ENCODE measurements at regions not wholly inside any gene's neighbourhood (a gene's known extent, or its start where the extent isn't known, plus 50 kb on each side); places are given as distances from the start of the nearest gene placed in this dataset.

GRCh38 chr3:1828519-1828918, 270.1 kb upstream of the CNTN4 start:
- H3K4me1 ChIP-seq (replicated peaks) = no peaks in the 10 kb centered on the region
- WGBS = 100% methylated on average over 1 of the region's 1 CpG
- no peak overlapping the region for H3K27ac ChIP-seq
- TF ChIP-seq CTCF (IDR thresholded peaks at IDR 0.05) (no peak), POLR2AphosphoS5 (IDR thresholded peaks at IDR 0.05) (no peak), POLR2A (IDR thresholded peaks at IDR 0.05) (no peak)
- no peaks in the 10 kb centered on the region for H3K9me3 ChIP-seq
- no peak overlapping the region for H3K4me3 ChIP-seq
- DNase-seq (ENCODE audit: low spot score) = no peak
- no peaks in the 10 kb centered on the region for H3K27me3 ChIP-seq (replicated peaks; ENCODE audit: insufficient read depth)
- no peaks in the 10 kb centered on the region for H3K36me3 ChIP-seq
- intact Hi-C loops (cut with DNase I) = no loop called here

- no peak for TF ChIP-seq CTCF (IDR thresholded peaks at IDR 0.05)
- TF ChIP-seq POLR2AphosphoS5 (IDR thresholded peaks at IDR 0.05) = no peak
- TF ChIP-seq POLR2A (IDR thresholded peaks at IDR 0.05) = no peak
- DNase-seq (ENCODE audit: low spot score) = no peak
- H3K27me3 ChIP-seq (replicated peaks; ENCODE audit: insufficient read depth) = no peaks in the 10 kb centered on the region
- WGBS = 45% methylated on average over 3 of the region's 3 CpGs
- H3K4me1 ChIP-seq (replicated peaks) = no peaks in the 10 kb centered on the region
- no peak overlapping the region for H3K4me3 ChIP-seq
- H3K9me3 ChIP-seq = no peaks in the 10 kb centered on the region
- H3K36me3 ChIP-seq = no peaks in the 10 kb centered on the region
- no peak overlapping the region for H3K27ac ChIP-seq
- intact Hi-C loops (cut with DNase I) = no loop called here
These were observed 267.8 kb upstream of the CNTN4 start for GRCh38 chr3:1830851-1831250.

GRCh38 chr3:1832395-1832794, 266.3 kb upstream of the CNTN4 start:
- Histone ChIP-seq H3K4me3 (no peak overlapping the region), H3K27ac (no peak overlapping the region), H3K27me3 (replicated peaks; ENCODE audit: insufficient read depth) (no peaks in the 10 kb centered on the region), H3K4me1 (replicated peaks) (no peaks in the 10 kb centered on the region), H3K9me3 (no peaks in the 10 kb centered on the region), H3K36me3 (no peaks in the 10 kb centered on the region)
- WGBS = 94% methylated on average over 3 of the region's 3 CpGs
- intact Hi-C loops (cut with DNase I) = no loop called here
- TF ChIP-seq CTCF (IDR thresholded peaks at IDR 0.05) (no peak), POLR2AphosphoS5 (IDR thresholded peaks at IDR 0.05) (no peak), POLR2A (IDR thresholded peaks at IDR 0.05) (no peak)
- DNase-seq (ENCODE audit: low spot score) = no peak

GRCh38 chr3:1843111-1843510, 255.6 kb upstream of the CNTN4 start:
- no peaks in the 10 kb centered on the region for H3K27me3 ChIP-seq (replicated peaks; ENCODE audit: insufficient read depth)
- no peaks in the 10 kb centered on the region for H3K36me3 ChIP-seq
- no peak overlapping the region for H3K4me3 ChIP-seq
- no peak for DNase-seq (ENCODE audit: low spot score)
- TF ChIP-seq CTCF (IDR thresholded peaks at IDR 0.05) (no peak), POLR2AphosphoS5 (IDR thresholded peaks at IDR 0.05) (no peak), POLR2A (IDR thresholded peaks at IDR 0.05) (no peak)
- no peaks in the 10 kb centered on the region for H3K9me3 ChIP-seq
- intact Hi-C loops (cut with DNase I) = no loop called here
- H3K4me1 ChIP-seq (replicated peaks) = no peaks in the 10 kb centered on the region
- 66% methylated on average over 6 of the region's 6 CpGs for WGBS
- no peak overlapping the region for H3K27ac ChIP-seq

GRCh38 chr3:1847571-1847970, 251.1 kb upstream of the CNTN4 start:
- no peak for TF ChIP-seq POLR2AphosphoS5 (IDR thresholded peaks at IDR 0.05)
- TF ChIP-seq POLR2A (IDR thresholded peaks at IDR 0.05) = no peak
- TF ChIP-seq CTCF (IDR thresholded peaks at IDR 0.05) = no peak
- Histone ChIP-seq H3K27me3 (replicated peaks; ENCODE audit: insufficient read depth) (no peaks in the 10 kb centered on the region), H3K36me3 (no peaks in the 10 kb centered on the region), H3K4me3 (no peak overlapping the region), H3K27ac (no peak overlapping the region), H3K9me3 (no peaks in the 10 kb centered on the region), H3K4me1 (replicated peaks) (no peaks in the 10 kb centered on the region)
- no peak for DNase-seq (ENCODE audit: low spot score)
- WGBS = 91% methylated on average over 3 of the region's 3 CpGs
- intact Hi-C loops (cut with DNase I) = no loop called here
